ENCODE measurements at regions not wholly inside any gene's neighbourhood (a gene's known extent, or its start where the extent isn't known, plus 50 kb on each side); places are given as distances from the start of the nearest gene placed in this dataset.

DNA sequence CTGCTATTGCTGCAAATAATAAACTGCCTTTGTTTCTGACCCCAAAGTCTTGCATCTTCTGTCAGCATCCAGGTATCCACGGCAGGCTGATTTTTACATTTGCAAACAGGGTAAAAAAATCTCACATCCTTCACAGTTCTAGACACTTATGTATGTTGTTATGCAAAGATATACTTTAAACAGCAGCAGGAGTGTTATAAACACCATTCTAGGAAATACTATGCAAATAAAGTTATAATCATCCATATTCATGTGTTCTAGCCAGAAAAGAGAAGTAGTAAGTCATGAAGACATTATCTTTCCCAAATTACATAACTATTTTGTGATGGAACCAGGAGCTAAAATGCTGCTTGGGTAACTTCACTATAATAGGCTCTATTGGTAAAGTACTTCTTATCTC is 534.2 kb downstream of the LTN1 start:
- no peak for DNase-seq (ENCODE audit: low spot score)

DNA sequence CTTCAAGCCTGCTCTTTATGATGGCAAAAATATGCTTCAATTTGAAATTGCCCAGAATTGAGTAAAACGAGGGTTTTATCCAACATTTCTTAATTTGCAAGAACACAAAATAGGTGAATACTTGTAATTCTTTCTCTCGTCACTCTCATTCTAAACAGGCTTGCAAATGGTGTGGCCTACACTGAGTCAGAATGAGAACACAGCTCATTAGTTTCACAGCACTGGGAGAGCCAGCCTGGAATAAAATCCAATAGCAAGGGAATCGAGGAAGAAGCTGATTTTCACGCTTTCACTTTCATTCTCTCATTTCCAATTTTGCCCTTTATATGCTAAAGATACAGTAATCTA is 537.5 kb downstream of the LTN1 start:
- no peak for DNase-seq (ENCODE audit: low spot score)

DNA sequence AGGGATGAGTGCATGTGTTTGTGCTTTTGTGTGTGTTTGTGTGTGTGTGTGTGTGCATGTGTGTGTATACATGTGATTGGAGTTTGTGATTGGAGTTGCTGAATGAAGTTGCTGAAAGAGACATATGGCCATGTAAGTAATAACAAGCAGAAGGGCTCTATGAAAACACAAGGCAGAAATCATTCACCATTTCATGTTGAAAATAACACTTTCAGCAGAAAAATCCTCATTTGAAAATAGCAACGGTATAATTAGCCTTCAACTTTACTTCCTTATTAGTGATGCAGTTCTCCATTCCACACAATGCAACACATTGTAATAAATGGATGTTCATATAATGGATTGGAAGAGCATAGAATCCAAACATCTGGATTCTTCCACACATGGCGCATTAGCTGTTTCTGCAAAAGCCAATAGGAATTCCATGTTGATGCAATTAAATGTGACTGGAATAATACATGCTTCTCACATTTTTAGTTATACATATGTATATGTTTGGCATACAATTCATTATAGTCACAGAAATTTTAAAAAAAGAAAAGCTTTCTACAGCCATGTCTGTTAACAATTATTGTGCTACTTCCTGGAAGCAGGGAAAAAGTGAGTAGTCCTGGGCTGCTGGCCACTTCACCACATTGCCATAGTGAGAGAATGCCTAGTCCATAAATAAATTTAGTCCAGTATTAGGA is 538.0 kb downstream of the LTN1 start:
- DNase-seq (ENCODE audit: low spot score): no peak

DNA sequence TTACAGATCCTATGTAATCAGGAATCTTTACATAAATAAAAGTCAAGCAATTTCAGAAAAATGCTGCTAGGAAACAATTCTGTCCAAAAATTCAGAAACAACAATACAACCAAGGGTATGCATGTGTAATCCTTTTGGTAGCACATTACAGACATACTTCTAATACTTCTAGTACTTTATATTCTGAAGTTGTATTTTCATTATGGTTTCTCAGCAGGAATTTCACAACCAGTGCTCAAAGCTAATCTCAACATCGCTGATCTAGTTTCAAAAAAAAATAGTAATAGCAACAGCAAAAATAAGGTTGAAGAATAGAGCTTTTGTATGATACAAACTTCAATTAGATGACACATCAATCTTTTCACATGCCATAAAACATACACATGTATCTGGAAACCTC is 545.2 kb downstream of the LTN1 start:
- no peak for DNase-seq (ENCODE audit: low spot score)

DNA sequence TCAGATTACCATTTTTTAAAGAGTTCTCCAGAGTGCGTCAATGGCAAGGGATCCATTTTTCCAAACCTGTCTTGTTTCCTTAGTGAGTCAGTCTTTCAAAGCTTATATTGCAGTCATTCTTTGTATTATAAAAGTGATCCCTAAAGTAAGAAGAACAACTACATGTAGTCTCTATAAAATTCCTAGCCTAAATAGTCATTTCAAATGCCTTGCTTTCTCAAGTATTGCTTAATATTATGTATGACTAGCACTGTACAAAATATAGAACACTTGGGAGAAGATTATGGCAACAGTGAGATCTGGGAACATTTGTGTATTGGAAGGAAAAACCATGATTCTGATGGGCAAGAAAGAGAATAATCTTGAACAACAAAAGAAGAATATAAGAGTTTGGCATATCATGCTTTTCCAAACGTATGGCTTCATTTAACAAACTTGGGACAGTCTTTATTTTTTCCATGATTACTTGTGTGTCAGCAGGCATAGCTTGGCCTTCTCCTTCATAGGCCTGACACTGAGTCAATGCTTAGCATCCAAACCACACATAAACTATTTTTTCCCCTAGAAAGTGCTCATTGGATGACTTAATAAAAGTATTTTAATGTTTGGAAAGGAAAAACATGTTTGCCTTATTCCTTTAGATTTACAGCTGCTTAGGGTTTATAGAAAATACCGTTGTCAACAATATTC is 547.4 kb downstream of the LTN1 start:
- no peak for DNase-seq (ENCODE audit: low spot score)

DNA sequence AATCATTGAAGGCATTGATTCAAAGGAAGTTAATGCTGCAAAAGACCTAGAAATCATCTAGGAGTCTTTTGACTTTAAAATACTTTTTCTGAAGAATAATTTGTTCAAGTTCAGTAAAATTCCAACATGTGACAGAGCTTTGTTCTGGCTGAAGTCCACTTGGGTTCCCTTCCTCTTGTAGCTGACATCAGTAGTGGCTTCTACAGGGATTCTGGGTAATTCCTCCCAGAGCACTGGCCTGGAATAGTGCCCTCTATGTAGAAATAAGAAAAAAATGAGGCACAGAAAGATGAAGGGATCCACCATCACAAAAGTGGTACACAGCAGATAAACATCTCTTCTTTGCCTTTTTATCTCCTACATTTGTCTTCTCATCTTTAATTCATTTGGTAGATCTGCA is 548.1 kb downstream of the LTN1 start:
- no peak for DNase-seq (ENCODE audit: low spot score)

DNA sequence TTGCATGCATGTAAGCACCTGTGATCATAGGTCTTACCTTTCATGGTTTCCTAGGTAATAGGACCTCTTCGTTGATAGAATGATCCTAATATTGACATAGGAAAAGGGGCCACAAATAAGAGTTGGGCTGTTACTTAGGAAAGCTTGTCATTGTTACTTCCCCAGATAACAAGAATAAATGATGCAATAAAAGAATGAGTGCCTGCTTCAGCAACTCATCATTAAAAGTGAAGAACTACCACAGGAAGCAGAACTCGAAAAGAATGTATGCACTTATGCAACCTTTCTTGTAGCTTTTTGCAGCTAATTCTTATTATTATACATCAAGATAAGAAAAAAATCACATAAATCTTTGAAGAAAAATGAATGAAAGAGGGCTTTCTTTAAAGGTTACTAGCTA is 548.6 kb downstream of the LTN1 start:
- no peak for DNase-seq (ENCODE audit: low spot score)

DNA sequence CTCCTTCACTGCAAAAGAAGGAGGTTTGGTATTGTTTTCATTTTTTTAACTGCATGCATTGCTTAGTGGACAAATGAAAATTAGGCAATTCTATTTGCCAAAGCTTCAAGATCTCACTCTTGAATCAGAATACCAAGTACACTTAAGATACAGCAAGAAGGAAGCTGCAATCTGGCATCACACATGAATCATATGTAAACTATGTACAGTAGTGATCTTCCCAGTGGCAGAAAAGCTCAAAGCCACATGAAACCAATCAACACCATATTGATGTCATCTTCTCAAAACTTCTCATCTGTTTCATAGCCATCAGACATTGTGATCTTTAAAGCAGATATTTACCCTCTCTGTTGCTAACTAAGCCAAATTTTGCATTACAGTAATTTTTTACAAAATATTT is 550.1 kb downstream of the LTN1 start:
- no peak for DNase-seq (ENCODE audit: low spot score)

DNA sequence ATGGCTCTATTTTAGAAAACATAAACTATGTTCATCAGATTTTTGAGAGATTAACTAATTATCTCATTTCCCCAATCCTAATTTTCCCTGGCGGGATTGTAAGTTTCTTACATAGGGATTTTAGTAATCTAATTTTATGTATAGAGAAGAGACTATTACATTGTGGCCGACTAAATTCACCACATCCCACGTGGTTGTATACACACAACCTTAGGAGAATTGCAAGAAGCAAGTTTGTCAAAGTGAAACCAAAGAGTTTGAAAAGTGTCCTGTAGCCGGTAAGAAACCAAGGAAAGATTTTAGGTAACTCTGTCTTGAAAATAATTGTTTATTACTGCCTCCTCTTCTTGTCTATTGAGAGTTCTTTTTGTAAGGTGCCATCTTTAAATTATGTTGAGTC is 550.6 kb downstream of the LTN1 start:
- no peak for DNase-seq (ENCODE audit: low spot score)

DNA sequence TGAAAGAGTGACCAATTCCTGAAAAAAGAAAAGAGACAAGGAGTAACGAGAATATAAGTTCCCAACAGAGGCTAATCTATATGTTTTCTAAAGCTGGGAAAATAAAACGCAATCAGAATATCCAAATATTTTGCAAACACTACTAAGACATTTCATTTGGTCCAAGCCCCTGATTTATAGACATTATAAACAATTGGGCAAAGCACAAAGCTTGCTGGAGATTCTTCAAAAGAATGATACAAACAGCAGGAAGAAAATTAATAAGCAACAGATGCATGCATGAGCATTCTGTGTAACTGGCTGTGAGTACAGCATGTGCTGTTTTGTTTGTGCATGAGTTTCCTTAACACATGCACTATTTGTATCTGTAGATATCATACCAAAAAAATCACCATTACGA is 552.9 kb downstream of the LTN1 start:
- no peak for DNase-seq (ENCODE audit: low spot score)

DNA sequence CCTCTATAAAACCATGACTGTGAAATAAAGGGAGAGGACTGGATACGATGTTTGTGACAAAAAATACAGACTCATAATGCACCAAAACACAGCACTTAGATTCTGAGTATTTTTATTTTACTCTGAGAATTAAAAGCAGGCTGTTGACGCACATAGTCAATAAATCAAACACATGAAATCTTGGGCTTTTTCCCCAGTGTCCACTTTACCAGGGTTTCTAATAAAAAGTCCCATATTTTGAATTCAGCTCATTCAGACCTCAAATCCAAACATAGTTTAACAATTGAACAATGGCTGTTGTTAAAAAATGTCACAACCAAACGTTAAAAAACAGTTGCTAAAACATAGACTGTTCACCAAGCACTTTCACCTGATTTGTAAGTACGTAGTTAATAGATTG is 553.4 kb downstream of the LTN1 start:
- DNase-seq (ENCODE audit: low spot score): no peak

DNA sequence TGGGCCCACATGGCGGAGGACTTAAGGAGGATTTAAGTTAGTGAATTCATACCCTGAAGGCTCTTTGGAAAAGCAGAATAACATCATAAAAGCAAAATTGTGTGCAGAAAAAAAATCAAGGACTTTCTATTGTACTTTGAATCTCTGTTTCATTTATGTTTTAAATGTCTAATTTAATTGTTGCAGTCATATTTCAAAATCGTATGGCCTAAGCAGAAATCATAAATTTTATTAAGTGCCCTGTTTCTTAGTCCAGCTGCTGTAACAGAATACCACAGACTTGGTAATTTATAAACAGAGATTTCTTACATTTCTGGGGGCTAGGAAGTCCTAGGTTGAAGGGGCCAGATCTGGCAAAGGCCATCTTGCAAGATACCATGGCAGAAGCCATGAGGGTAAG is 555.6 kb downstream of the LTN1 start:
- no peak for DNase-seq (ENCODE audit: low spot score)

DNA sequence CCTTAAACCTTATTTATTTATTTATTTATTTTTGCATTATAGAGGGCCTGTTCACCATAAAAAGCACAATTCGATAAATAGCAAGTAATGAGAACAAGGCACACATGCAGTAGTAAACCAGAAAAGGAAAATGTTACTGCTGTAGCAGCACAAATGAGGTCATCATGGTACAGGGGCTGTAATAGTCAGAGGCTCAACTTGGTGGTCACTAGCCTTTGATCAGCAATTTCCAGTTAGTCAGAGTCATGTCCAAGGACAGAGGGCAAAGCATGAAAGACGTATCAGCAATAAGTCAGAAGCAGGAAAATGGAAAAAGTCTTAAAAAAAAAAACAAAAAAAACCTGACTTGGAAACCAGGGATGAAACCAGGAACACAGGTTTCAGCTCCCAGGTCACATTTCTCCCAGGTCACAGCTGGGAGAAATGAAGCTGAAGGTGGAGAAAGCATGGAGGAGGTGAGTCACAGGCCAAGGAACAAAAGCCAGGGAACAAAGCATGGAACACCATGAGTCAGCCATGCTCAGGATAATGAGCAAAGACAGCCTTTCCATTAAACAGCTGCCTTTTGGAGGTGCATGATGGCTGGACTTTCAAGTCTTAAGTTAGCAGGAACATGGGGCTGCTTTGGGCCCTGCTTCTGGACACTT is 556.3 kb downstream of the LTN1 start:
- no peak for DNase-seq (ENCODE audit: low spot score)

DNA sequence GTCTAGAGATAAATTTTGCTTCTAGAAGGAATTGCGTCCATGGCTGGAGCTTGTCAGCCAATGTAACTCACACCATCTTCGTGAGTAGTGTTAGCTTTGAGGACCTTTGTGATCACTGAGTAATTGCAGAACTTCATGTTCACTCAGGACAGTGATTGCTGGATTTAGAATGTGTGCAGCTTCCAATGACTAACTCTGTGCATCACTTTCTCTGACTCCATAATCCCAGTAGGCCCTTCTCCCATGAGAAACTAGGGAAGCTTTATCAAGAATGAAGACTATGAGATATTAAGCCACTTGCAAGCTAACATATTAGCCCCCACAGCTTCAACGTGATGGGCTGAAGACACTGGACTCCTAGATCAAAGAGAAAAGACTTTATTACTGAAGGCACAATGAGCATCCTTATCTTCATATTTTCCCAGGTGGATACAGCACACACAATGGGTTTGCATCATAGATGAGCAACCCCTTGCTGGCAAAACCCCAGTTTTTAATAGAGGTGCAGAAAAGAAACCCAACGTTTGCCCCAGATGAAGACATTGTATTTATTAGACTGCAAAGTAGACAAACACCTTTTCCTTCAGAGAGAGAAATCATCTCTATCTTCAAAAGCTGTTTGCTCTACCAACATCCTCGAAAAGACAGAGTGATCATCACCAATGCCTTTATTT is 561.0 kb downstream of the LTN1 start:
- no peak for DNase-seq (ENCODE audit: low spot score)

DNA sequence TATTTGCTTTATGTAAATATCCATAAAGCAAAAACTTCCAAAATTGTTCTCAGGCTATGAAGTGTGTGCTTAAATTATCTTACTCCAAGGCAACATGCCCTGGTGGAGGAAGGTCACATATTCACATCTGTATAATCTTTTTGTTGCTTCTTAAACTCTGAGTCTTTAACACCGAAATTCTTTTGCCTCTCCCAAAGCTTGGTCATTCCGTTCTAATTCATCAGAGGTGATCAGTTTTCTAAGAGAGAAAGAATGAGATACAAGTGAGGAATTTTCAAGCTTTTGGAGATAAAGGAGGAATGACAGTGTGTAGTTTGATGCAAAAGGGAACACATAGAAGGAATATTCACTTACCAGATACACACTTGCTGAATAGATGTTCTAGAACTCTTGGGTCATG is 561.7 kb downstream of the LTN1 start:
- no peak for DNase-seq (ENCODE audit: low spot score)

DNA sequence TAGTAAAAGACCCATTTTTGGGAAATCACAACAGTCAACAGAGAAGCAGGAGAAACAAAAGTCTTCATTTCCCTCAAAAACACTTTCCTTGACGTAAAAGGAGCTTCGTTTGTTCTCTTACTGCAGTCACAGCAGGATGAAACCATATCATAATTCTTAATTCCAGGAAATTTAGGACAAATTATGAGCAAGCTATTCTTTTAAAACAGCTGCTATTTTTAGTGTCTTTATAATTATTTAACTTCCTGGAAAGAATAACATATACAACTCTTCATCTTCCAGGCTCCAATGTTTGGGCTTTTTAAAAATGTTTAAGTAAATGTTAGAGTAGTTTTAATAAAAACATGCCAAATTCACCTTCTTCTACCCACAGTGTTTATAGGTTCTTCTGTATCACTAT is 563.5 kb downstream of the LTN1 start:
- DNase-seq (ENCODE audit: low spot score): no peak

DNA sequence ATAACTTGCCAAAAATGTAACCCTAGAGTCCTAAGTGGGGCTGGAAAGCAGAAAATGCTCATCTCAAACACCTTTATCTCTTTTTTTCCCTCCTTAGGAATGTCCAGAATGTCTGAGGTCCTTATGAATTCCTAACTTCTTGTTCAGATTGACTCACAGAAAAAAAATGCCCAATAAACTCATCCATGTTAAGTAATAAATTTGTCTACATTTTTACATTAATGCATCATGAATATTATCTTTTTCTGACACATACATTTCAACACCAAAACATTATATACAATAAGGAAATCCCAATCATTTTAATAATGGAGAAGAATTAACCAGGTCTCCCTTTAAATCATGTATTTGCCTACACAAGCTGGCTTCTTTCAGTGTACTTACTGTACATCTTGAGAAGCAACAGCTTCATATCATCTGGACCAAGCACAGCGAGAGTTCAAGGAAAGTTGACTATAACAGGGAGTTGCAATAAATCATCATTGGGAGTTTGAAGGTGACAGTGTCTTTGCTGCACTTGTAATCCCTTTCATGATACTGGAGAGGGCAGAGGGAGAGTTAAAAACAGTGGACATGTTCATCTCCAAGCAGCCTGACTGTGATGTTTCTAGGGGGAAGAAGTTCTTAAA is 565.2 kb downstream of the LTN1 start:
- no peak for DNase-seq (ENCODE audit: low spot score)

DNA sequence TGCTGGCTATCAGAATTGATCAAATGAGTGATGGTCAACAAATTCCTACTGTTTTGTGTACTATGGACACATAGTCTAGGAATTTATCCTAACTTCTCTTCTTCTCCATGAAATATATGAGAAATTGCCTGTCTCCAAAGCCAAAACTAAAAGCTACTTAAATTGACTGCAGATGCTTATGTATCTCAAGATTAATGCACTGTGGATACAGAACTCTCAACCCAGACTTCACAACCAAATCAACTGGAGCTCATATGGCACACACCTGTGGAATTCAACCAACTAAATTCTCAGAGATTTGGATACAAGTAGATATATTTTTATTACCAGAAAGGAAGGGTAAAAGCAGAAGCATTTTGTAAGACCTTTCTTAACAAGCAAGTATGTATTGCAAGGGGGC is 566.1 kb downstream of the LTN1 start:
- DNase-seq (ENCODE audit: low spot score): no peak

DNA sequence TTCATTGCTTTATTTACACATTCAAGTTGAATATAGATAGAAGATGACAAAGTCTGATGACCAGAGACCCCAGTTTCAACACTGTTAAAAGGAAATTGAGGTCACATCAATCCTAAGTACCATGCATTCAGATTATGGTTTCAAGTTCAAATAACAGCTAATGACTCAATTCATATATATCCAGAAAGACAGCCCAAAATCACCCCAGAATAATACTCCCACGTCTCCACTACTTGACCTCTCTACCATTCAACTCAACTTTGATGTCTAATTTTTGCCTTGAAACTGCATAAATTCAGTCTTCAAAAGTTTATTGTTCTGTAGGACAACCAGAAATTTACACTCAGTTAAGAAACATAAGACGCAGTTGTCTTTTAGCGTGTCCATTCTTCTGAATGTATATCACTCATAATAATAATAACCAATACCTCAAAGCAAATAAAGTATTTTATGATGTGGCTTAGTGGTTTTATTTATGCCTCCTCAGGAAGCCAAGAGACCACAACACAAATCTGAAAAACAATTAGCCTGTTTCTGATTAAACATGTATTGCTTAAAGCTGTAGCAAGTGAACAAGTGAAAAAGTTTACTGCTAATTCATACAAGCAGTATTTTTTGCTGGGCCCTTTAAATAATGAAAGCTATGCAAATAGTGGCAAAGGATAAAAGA is 569.0 kb downstream of the LTN1 start:
- no peak for DNase-seq (ENCODE audit: low spot score)

DNA sequence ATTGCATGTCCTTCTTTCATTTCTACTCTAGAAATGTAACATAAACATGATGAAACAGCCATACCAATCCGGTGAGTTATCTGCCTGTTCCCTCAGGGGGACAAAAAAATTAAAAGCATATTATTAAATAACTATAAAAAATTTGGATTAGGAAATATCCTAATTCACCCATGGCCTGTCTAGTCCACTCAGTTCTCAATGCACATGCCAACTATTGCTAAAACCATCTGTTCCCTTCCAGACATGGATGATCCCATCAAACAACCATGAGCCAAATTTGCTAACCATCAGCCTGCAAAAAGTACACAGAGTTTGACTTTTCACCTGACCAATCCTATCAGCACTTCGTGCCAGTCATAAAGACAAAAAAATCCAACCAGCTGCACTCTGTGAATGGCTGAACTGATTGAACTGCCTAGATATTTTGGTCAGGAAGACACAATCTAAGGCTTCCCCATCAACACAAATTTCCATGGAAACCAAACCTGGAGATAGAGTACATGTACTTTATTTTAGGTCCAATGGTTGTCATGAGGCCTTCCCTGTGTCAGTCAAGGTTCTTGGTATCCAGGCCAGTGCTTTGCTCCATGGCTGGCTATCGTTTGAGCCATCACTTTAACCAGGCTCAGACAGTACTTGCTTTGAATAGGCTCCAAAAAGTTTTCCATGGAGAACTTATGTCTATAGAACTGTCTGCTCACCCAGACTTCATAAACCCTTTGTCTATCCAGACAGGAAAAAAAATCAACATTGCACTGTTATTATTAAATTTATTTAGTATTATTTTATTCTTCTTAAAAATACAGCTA is 570.8 kb downstream of the LTN1 start:
- no peak for DNase-seq (ENCODE audit: low spot score)

DNA sequence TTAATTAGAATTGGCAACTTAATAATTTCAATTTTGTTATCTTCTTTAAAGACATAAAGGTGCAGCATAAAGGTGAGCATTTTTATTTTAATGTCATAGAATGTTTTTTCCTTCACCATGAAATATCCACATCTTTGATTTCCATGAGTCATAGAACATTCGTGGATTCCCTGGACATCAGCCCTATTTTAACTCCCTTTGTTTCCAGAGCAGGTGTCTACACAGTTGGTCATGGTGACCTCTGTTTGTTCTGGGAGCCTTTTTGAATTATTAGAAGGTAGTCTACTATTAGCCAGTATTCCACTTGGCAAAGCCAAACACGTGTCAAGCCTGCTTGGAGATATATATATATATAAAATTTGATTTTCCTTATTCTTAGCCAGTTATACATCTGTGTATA is 572.9 kb downstream of the LTN1 start:
- no peak for DNase-seq (ENCODE audit: low spot score)
